PC-3 (cell line): ENCODE measurements at regions not wholly inside any gene's neighbourhood (a gene's known extent, or its start where the extent isn't known, plus 50 kb on each side); places are given as distances from the start of the nearest gene placed in this dataset.

Experiments
- CTCF ChIP-seq: fragments of 300-600 bp; sonication (generic); conservative IDR thresholded peaks from 2 replicates; pipeline ENCODE4 v1.5.1; 2017; ENCODE audit warnings: antibody characterized with exemption, low read depth, mild to moderate bottlenecking, low read length
- EZH2 ChIP-seq: fragments of 300-600 bp; sonication (generic); IDR thresholded peaks from one replicate; pipeline ENCODE4 v1.6.1; 2017; ENCODE audit warnings: antibody characterized with exemption, mild to moderate bottlenecking, low read length; ENCODE audit not compliant: unreplicated experiment

- no peak for TF ChIP-seq CTCF
- TF ChIP-seq EZH2, result no peak
These were observed 145.7 kb downstream of the MAGEB17 start for GRCh38 chrX:16312761-16313623.
